HUDEP-2 (cell line): ENCODE measurements at regions not wholly inside any gene's neighbourhood (a gene's known extent, or its start where the extent isn't known, plus 50 kb on each side); places are given as distances from the start of the nearest gene placed in this dataset.
"Not testable (repeated sequence)": the region's sequence is repeated elsewhere in the genome, so short reads cannot be mapped to it uniquely, and the experiment has no call there.

ENCODE experiments used
- DNase-seq, 76 experiments: peaks; one replicate each; lab custom pipeline; 2025; ENCODE audit not compliant: unreplicated experiment in 76 of 76; lab: John Stamatoyannopoulos, UW

DNA sequence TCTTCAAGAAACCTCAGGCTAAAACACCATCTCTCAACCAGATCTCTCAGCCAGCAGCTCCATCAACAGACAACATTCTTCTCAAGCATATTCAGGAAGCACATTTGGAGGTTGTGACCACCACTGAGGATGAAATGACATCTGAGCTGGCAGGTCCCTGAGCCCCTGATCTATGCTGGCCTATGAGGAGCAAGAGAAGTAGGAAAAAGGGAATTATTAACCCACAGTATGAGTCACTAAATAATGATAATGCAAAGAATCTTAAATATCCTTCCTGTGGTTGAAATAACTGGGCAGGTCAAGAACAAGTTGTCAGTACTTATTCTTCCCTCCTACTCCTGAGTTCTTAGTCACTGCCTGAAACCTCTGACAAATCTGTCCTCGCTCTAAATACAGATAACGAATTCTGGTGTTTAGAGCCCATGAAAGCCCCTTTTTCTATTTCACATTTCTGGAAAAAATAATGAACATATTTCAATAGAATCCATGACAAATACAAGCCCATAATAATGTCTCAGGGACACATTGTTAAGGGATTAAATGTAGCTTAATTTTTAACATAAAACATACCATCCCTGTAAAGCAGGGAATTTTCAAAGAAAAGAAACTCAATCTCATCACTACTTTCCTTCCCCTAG, 225.8 kb upstream of the IRS2 start:
- no peak for DNase-seq

DNA sequence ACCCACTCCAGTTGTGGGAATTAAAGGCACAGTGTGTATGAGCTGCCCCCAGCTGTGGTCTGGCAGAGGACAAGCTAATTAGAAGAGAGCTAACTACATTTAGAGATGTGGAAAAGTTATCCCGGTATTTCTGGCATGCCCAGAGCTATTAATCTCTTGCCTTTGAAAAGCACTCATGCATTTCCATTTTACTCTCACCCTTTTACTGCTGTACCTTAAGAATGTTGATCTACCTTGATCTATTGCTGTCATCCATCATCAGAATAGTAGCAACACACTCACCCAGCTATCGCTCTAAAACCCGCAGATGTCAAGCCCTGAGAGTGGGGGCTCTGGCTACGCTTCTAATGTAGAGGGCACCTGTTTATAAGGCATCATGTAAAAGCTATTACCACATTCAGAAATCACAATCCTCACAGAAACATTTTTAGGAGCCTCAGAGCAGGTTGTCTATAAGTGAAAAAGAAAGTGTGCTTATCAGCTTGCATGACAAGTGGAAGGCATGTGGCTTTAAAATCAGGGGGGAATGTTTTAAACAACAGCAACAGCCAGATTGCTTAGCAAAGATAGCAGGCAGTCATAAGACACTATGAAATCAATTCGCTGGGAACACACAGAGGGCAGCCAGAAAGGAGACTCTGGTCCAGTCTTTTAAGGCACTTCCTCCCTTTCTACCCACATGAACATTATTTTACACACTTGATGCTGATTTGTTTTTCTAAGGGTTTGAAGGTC, 224.2 kb upstream of the IRS2 start:
- no peak for DNase-seq

DNA sequence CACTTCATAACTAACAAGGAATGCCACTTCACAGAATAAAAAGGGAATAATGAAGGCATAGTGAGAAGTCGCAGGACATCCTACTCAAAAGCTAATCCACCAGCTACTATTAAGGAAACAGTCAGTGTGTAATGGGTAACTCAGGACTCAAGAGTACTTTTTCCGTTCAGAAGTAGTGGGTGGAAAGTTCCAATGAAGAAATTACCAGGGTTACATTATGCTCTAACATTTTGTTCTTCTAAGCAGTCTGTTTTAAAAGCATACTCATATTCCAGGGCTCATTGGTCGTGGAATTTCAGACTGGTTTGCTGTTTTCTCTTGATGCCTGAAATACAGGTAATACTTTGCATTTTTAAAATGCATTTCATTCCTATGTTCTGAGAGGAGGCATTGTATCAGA, 222.4 kb upstream of the IRS2 start:
- DNase-seq: no peak

DNA sequence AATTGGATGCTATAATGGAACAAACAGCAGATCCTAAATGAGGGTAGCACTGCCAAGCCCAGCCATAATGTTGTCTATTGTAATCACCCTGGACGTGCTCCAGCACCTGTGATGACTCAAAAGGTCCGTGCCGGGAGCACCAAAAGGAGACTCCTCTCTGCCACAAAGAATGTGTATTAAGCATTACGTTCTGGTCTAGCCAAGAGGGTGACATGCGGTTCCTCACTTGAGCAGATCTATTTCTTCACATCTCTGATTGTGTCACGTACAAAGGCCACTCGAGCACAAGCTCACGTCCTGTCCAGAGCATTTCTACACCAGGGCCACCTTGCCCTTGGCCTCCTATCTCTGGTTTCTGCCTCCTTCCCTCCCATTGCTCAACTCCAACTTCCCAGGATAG, 219.9 kb upstream of the IRS2 start:
- no peak for DNase-seq

DNA sequence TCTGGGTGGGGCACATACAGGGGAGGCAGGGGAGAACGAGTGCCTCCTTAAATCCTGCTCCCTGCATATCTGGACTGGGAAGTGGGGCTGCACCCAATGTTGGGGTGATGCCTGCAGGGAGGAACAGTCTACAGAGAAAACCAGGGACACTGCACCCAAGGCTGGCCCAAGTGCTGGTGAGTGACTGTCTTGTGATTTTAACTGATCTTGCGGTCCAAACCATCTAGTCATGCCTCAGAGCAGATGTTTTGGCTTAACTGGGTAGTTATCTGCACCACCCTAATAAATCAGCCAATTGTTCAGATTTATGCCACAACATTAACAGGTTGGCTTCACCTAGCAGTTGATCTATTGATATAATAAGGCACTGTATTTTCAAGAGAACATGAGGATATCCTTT, 219.2 kb upstream of the IRS2 start:
- DNase-seq: no peak

DNA sequence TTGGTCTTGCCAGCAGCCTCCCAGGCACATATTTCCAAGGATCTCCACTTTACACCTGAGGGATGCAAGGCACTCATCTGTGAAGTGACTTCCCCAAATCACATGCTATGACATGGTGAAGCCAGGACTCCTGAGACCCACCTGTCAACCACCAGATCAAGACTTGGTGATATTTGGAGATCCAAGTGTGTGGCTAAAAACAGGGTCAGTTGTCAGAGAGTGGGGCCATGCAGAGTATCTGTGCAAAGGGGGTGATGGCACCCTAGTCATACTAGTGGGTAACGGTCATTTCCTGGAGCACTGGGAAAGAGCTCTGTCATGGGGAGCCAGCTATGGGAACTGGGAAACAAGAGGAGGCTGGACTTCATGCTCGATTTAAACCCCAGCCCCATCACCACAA, 218.4 kb upstream of the IRS2 start:
- no peak for DNase-seq

DNA sequence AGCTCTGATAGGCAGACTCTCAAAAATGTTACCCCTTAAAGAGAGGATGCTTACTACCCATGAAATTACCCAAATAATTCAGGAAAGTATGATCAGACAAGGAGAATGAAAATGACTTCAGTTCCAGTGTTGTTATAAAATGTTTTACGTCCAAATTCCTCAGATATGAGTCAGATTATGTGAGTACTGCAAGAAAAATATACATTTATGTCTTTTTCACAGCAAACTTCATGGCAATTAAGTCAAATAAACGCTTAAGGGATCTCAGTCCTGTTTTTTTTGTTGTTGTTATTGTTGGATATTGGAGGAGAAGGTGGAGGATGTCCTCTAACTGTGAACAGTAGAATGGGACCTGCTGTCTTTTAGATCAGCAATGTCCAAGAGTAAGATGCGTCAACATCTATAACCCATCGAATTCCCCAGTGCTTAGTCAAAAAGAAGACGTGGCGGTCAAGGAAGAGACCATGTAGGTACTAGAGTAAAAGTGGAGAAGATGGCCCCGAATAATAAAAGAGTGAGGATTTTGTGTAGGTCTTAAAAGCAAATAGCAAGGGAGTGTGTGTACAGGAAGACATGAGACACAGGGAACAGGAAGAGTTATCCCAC, 215.4 kb upstream of the IRS2 start:
- no peak for DNase-seq

DNA sequence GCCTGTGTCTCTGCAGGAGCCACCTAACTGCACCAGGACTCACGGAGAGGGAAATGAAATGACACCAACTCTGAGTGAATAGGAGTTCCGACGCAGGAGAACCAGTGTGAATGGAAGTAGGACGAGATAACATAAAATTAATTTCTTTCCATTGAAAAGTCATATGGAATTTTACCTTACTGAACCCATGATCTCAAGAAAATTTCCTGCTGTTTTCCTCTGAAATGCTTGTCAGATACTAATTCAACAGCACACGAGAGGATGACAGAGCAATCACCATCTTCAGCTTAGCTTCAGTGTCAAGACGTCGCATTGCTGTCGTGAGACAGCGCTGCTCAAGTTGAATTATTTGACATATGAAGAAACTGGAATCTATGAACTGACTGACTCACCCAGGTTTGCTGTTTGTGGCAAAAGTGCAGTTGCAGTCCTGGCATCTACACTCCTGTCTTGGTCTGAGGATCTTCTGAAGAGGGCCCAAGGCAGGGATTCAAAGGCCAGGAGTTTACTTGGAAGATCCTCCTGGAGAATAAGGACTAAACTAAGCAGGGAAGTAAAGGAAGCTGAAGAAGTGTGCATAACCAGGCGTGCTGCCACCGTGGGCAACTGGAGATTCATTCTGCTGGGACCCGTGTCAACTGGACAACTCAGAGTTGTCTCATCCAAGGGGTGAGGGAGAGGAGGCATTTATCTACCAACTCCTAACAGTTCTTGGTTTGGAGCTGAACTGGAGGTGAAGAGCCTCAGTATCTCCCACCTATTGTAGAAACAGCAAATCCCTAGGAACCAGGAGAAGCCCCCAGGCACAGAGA, 214.4 kb upstream of the IRS2 start:
- DNase-seq: no peak

DNA sequence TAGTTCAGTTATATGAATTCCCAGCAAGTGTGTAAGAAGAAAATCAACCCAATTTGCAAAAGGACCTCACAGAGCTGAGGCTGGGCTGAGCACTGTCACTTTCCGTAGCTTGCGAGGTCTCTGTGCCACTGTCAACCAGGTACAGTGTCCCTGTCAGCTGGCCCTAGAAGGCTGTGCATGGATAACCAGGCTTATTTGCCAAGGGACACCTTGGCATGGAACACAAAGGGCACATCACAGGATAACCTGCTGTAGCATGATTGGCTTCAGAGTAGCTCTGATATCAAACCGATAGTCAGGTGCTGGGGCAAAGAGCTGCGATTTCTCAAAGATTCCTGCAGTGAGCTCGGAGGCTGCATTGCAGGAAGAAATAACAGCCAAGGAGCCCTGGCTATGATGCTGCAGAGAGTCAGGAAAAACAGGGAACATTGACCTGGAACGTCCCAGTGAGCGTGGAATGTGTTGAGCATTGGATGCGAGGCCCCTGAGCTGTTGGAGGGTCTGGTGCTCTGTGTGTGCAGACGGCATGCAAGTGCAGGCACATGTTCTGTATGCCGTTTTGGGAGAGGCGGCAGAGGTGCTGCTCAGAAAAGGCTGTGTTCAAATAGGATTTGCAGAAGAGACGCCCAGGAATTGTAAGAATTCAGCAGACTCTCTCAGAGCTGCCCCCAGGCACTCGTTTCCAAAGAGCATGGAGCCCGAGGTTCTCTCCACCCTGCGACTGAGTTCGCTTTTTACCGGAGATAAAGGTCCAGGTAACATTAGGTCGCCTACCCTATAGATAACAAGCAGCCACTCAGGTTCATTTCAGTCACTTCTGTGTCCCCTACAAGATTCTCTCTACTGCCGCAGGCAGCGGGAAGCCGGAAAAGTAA, 213.5 kb upstream of the IRS2 start:
- DNase-seq: no peak

DNA sequence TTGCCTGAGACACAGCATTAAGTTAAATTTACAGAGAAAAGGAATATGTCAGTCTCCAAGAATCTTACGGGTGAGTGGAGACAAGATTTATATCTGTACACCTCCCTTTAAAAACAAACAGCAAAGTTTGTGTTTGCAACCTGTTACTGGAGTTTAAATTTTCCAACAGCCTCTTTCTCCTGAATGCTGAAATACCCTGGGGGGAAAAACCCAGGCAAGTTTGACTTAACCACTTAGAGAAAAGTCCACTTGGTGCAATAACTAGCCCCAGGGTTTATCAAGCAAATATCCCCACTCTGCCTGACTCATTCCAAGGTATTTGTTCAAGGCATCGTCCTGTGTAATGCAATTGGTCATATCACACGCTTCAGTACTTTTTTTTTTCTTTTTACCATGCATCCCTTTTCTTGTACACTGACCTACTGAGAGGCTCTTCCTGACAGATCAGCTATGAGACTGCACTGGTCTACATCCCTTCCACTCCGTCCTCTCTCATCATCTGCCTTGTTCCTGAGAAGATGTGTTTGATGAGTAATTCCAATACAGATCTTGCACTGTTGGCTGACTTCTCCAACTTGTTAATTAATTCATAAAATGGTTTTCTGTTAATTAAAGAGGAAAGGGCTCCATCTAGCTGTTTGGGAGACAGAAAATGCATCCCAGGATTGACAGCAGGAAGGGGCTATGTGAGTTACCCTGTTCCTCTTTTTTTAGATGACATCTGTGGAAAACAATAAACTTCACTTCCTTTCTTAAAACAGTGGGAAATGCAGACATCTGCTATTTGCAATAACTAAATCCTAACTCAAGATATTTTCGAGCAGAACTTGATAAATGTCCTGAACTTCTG, 212.5 kb upstream of the IRS2 start:
- no peak for DNase-seq

DNA sequence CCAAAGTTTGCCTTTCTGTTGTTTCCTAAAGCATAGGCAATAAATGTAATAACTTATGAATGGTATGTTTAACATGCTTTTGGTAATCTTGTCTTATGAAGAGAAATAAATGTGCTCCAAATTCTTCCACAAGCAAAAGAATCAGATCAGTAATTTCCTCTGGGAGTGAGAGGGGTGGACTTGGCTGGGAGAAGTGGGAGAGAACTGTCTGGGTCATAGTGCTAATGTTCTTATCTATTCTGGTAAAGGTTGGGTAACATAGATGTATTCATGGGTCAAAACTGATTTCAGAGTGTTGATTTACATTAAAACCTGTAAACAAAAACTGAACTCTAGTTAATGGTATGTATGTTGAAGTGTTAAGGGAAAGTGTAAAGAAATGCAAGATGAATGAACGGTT, 211.7 kb upstream of the IRS2 start:
- DNase-seq: no peak

DNA sequence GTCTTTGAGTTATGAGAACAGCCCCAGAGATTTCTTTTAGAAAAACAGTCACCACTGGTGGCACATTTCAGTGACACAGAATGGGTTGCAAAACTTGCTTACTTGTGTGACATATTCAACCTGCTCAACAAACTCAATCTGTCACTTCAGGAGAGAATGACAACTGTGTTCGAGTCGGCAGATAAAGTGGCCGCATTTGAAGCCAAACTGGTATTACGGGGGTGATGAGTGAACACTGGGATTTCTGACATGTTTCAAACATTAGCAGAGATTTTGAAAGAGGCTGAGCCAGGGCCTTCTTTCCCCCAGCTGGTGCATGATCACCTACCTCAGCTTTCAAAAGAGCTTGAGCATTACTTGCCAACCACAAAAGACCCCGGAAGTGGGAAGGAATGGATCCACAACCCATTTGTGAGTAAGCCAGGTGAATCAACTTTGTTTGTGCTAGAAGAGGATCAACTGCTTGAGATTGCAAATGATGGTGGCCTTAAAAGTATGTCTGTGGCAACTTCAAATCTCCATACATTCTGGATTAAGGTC, 210.7 kb upstream of the IRS2 start:
- DNase-seq: not testable (repeated sequence)

DNA sequence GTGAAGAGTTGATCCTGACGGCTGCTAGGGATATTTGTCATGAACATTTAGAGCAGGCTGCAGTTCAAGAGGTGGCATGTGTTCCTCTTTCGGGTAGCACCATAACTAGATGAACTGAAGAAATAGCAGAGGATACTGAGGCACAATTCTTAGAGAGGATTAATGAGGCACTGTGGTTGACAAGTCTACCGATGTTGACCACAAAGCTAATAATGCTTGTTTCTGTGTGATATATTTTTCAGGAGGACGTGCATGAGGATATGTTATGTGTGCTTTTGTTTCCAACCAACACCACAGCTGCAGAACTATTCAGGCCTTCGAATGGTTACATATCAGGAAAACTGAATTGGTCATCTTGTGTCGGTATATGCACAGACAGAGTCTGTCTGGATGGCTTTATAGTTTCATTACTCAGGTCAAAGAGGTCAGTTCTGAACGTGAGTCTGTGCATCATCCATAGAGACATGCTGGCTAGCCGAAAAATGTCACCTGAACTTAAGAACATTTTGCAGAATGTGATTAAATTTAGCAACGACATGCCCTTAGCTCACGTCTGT, 210.1 kb upstream of the IRS2 start:
- no peak for DNase-seq

DNA sequence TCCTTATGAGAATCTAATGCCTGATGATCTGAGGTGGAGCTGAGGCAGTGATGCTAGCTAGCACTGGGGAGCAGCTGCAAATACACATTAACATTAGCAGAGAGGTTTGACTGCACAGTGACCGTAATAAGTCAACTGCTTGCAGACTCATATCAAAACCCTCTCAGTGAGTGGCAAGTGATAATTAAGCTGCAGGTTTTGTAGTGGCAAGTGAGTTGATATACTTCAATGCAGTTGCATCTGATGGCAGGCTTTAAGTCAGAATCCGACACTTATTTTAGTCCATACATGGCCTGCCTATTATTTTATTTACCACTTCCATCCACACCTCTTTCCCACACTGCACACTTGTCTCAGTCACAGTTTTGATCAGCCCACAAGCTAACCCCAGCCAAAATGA, 209.2 kb upstream of the IRS2 start:
- no peak for DNase-seq

DNA sequence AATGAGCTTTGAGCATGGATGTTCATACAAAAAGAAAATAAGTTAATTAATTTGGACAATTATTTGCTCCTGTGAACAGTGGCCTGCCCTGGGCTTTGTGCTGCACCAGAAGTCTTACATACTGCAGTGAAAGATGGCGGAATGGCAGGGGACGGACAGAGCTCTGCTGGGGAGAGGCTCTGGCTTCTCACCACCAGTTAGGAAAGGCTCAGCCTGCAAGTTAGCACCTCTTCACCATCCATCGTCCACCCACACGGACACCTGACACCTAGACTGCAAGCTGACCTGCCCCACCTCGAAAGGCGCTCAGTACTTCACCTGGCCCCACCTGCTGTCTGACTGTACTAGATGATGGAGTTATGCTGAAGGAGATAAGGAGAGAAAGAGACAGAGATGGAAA, 203.9 kb upstream of the IRS2 start:
- DNase-seq: no peak

DNA sequence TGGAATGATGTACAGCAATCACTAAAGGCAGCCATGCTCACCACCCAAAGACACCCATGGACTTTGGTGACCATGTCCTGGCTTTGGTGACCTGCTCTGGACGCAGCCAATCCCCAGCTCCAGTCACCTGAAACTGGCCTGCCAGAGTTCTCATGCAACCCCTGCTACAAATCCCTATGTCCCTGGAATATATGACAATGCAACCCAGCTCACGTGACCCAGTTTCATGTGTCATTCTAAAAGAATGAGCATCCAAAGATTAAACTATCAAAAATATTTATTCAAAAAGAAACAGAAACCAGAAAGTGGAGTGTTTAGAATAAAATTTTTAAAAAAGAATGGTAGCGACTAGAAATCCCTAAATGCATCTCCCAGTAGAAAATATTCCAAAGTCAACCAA, 203.3 kb upstream of the IRS2 start:
- DNase-seq: no peak

DNA sequence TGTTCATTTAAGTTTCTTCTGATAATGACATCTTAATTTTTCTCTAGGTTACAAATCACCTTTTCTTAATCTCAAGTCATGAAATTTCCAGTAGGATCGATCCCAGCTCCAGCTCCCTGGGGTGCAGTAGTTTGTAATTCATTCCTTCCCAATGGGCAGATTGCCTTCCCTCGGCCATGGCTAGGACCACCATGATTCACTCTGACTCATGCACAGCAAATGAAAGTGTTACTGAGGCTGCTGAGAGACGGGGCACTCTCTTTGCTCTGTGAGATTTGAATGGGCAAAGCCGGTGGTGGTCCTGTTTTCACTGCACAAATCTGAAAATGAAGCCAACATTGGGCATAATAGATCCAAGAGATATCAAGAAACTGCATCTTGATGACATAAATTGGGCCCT, 202.8 kb upstream of the IRS2 start:
- no peak for DNase-seq

DNA sequence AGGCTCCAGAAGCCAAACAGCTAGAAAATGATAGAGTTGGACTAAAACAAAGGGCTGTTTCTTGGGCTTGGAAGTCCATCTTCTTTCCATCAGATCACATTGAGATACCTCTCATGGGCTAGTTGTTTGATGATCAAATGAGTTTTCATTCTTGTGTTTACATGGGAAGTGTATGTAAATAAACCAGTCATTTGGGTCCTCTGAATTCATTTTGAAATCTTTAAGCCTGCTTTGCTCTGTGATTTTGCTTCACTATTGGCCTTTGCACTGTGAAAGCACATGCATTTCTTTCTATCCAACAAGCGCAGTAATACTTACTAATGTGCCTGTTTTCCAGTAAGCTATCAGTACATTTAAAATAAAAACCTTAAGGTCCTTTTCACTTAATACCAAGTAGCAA, 200.5 kb upstream of the IRS2 start:
- DNase-seq: no peak

DNA sequence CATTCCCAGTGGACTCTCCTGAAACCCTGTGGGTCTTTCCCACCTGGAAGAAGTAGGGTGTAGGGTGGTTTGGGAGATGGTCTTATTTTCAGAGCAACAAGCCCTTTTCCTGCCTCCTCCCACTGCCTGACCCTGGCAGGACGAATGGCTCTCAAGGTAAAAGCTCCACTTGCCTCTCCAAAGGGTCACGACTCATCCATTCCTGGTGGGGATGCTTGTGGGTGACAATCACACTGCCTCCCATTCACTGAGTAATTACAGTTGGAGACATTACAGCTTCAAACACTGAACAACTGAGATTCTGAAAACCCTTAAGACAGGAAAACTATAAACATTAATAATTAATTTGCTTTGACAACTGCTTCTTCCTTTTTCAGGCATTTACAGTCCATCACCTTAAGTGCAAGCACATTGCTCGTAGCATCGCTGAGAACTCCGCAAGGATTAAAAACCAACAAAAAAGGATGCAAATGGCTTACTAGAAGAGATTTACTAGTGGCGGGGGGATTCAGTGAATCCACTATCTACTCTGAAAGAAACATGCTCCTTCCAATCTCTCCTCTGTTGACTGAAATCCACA, 199.6 kb upstream of the IRS2 start:
- DNase-seq: no peak
